ENCODE measurements at regions not wholly inside any gene's neighbourhood (a gene's known extent, or its start where the extent isn't known, plus 50 kb on each side); places are given as distances from the start of the nearest gene placed in this dataset.

DNA sequence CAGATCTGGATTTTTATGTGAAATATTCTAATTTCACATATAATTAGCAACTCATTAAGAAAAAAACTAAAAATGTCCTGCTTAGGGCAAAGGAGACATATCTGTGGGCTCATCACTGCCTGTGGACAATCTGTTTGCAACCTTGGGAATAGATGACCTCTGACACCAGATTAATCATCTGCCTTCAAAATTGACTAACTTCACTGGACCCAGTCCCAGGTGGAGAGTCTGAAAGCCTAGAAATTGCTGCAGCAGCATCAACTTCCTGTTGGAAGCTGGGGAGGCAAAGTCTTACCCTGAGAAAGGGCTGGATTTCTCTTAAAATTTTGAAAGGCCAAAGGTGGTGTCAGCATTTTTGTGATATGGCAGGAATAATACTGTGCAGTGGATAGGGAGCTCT, 76.3 kb upstream of the TNC start:
- Mint-ChIP-seq H3K27me3 (ENCODE audit: low read depth) (peaks cover 10% of the 10 kb centered on the region), H3K4me3 (no peak overlapping the region), H3K36me3 (peaks cover 5% of the 10 kb centered on the region), H3K27ac (no peak overlapping the region), H3K9me3 (peaks cover 29% of the 10 kb centered on the region), H3K4me1 (peaks cover 15% of the 10 kb centered on the region)
- TF ChIP-seq, protein P1, sequence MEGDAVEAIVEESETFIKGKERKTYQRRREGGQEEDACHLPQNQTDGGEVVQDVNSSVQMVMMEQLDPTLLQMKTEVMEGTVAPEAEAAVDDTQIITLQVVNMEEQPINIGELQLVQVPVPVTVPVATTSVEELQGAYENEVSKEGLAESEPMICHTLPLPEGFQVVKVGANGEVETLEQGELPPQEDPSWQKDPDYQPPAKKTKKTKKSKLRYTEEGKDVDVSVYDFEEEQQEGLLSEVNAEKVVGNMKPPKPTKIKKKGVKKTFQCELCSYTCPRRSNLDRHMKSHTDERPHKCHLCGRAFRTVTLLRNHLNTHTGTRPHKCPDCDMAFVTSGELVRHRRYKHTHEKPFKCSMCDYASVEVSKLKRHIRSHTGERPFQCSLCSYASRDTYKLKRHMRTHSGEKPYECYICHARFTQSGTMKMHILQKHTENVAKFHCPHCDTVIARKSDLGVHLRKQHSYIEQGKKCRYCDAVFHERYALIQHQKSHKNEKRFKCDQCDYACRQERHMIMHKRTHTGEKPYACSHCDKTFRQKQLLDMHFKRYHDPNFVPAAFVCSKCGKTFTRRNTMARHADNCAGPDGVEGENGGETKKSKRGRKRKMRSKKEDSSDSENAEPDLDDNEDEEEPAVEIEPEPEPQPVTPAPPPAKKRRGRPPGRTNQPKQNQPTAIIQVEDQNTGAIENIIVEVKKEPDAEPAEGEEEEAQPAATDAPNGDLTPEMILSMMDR (IDR thresholded peaks at IDR 0.05; ENCODE audit: unreplicated experiment) = no peak
- DNase-seq (ENCODE audit: low spot score in 2 of 2, unreplicated experiment in 2 of 2) = no peak

DNA sequence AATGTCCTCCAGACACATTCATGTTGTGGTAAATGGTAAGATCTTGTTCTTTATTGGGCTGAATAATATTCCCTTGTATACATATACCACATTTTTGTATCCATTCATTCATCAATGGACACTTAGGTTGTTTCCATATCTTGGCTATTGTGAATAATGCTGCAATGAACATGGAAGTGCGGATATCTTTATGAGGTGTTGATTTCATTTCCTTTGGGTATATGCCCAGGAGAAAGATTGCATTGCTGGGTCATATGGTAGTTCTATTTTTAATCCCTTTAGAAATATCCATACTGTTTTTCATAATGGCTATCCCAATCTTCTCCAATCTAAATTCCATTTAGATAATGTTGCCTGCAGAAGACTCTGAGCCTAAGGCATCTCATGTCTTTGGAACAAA, 78.0 kb upstream of the TNC start:
- H3K4me3 Mint-ChIP-seq = no peak overlapping the region
- H3K27ac Mint-ChIP-seq = no peak overlapping the region
- TF ChIP-seq, protein P1 (IDR thresholded peaks at IDR 0.05; ENCODE audit: unreplicated experiment) = no peak
- peaks cover 15% of the 10 kb centered on the region for H3K9me3 Mint-ChIP-seq
- H3K27me3 Mint-ChIP-seq (ENCODE audit: low read depth) = peaks cover 18% of the 10 kb centered on the region
- H3K4me1 Mint-ChIP-seq = peaks cover 20% of the 10 kb centered on the region
- no peak for DNase-seq (ENCODE audit: low spot score in 2 of 2, unreplicated experiment in 2 of 2)
- peaks cover 2% of the 10 kb centered on the region for H3K36me3 Mint-ChIP-seq

DNA sequence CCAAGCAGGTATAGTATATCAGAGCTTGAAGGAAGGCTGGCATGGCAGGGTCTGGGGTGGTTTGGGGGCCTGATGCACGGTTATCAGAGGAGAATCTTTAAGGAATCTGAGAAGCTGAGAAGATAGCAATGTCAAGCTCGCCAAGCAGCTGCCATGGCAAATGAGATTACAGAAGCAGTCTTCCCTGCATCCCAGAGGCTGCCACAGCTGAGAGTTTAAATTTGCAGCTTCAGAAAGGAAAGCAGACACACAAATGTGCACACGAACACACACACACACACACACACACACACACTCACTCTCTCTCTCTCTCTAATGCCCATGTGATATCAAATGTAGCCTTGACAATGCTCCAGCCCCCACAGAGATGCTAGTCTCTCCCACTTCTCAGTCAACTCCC, 79.0 kb upstream of the TNC start:
- Mint-ChIP-seq H3K4me1 (peaks cover 20% of the 10 kb centered on the region), H3K9me3 (peaks cover 9% of the 10 kb centered on the region), H3K4me3 (no peak overlapping the region), H3K36me3 (no peaks in the 10 kb centered on the region), H3K27ac (no peak overlapping the region), H3K27me3 (ENCODE audit: low read depth) (peaks cover 20% of the 10 kb centered on the region)
- no peak for DNase-seq (ENCODE audit: low spot score in 2 of 2, unreplicated experiment in 2 of 2)
- TF ChIP-seq, protein P1 (IDR thresholded peaks at IDR 0.05; ENCODE audit: unreplicated experiment) = no peak

- Mint-ChIP-seq H3K4me3 (no peak overlapping the region), H3K9me3 (peaks cover 9% of the 10 kb centered on the region), H3K36me3 (no peaks in the 10 kb centered on the region), H3K27me3 (ENCODE audit: low read depth) (peaks cover 20% of the 10 kb centered on the region), H3K4me1 (peaks cover 20% of the 10 kb centered on the region), H3K27ac (no peak overlapping the region)
- no peak for DNase-seq (ENCODE audit: low spot score in 2 of 2, unreplicated experiment in 2 of 2)
- TF ChIP-seq, protein P1 (IDR thresholded peaks at IDR 0.05; ENCODE audit: unreplicated experiment) = no peak
Observed at GRCh38 chr9:115198001-115198400, 80.0 kb upstream of the TNC start.

DNA sequence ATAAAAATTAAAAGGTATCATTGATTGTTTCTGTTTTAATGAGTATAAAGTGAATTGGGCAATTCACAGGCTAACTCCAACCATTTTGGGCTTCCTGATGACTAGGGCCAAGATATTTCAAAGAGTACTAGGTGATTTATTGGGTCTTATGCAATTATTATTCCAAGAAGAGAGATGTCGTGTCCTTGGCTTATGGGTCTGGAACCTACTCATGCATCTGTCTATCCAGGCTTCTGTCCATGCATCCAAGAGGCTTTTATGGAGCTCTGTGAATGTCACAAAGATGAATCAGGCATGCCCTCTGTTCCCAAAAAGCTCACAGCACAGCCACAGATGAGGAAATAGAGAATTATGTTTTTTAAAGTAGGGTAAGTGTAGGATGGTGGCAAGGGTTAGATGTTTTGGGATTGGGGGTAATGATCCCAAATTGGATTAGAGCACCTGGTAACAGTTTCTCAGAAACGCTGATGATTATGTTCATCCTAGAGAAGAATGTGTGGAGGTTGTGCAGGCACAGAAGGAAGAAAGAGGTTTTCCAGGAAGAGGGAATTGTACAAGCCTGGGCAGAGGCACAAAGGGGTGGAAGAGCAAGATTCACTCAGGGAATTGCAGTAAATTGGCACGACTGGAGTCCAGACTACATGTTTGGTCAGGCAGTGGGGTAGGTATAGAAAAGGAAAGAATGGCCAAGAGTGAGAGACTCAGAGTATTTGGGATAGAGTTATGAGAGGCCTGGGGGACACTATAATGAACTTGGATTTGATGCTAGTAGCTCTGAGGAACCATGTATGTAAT, 83.0 kb upstream of the TNC start:
- no peaks in the 10 kb centered on the region for H3K36me3 Mint-ChIP-seq
- TF ChIP-seq, protein P1 (IDR thresholded peaks at IDR 0.05; ENCODE audit: unreplicated experiment) = no peak
- H3K4me1 Mint-ChIP-seq = peaks cover 20% of the 10 kb centered on the region
- peaks cover 27% of the 10 kb centered on the region for H3K27me3 Mint-ChIP-seq (ENCODE audit: low read depth)
- no peak for DNase-seq (ENCODE audit: low spot score in 2 of 2, unreplicated experiment in 2 of 2)
- H3K27ac Mint-ChIP-seq = no peak overlapping the region
- H3K4me3 Mint-ChIP-seq = no peak overlapping the region
- H3K9me3 Mint-ChIP-seq = no peaks in the 10 kb centered on the region

All from mesothelial cell of epicardium (in vitro differentiated cells).